ENCODE measurements at regions not wholly inside any gene's neighbourhood (a gene's known extent, or its start where the extent isn't known, plus 50 kb on each side); places are given as distances from the start of the nearest gene placed in this dataset.

- no peak overlapping the region for H3K27ac Mint-ChIP-seq (ENCODE audit: unreplicated experiment)
- H3K9me3 Mint-ChIP-seq (ENCODE audit: low read depth): no peaks in the 10 kb centered on the region
- no peak for DNase-seq (ENCODE audit: low spot score)
- no peaks in the 10 kb centered on the region for H3K36me3 Mint-ChIP-seq (ENCODE audit: low read depth)
- H3K4me3 Mint-ChIP-seq (ENCODE audit: unreplicated experiment): no peak overlapping the region
- no peak for TF ChIP-seq CTCF (IDR thresholded peaks at IDR 0.05)
- H3K27me3 Mint-ChIP-seq (ENCODE audit: low read depth): no peaks in the 10 kb centered on the region
- peaks cover 37% of the 10 kb centered on the region for H3K4me1 Mint-ChIP-seq (ENCODE audit: low read depth)
Observed at GRCh38 chr3:106813742-106814141, 563.5 kb upstream of the CCDC54 start.

GRCh38 chr3:106814231-106814630 lies 563.0 kb upstream of the CCDC54 start:
- no peak for TF ChIP-seq CTCF (IDR thresholded peaks at IDR 0.05)
- no peaks in the 10 kb centered on the region for H3K9me3 Mint-ChIP-seq (ENCODE audit: low read depth)
- H3K4me3 Mint-ChIP-seq (ENCODE audit: unreplicated experiment): no peak overlapping the region
- no peaks in the 10 kb centered on the region for H3K36me3 Mint-ChIP-seq (ENCODE audit: low read depth)
- DNase-seq (ENCODE audit: low spot score): no peak
- H3K27ac Mint-ChIP-seq (ENCODE audit: unreplicated experiment): no peak overlapping the region
- H3K27me3 Mint-ChIP-seq (ENCODE audit: low read depth): no peaks in the 10 kb centered on the region
- H3K4me1 Mint-ChIP-seq (ENCODE audit: low read depth): peaks cover 32% of the 10 kb centered on the region

DNA sequence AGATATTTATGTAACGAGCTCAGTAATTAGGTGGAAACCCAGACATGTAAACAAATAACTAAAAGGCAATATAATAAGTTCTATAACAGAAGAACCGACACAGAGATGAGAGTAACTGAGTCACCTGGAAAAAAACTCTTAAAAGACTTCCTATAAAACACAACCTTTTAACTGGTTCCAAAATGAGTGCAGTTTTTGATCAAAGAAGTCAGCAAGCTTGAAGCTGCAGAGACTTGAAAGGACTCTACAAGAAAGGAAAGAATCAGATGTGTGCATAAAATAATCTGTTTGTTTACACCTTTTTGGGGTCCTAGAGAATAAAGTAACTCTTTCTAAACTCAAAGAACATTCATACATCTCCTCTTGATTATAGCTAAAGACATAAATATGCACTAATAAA lies 560.4 kb upstream of the CCDC54 start:
- TF ChIP-seq CTCF (IDR thresholded peaks at IDR 0.05): no peak
- H3K4me3 Mint-ChIP-seq (ENCODE audit: unreplicated experiment): no peak overlapping the region
- H3K4me1 Mint-ChIP-seq (ENCODE audit: low read depth): peaks cover 12% of the 10 kb centered on the region
- DNase-seq (ENCODE audit: low spot score): no peak
- H3K9me3 Mint-ChIP-seq (ENCODE audit: low read depth): no peaks in the 10 kb centered on the region
- H3K36me3 Mint-ChIP-seq (ENCODE audit: low read depth): no peaks in the 10 kb centered on the region
- H3K27me3 Mint-ChIP-seq (ENCODE audit: low read depth): no peaks in the 10 kb centered on the region
- no peak overlapping the region for H3K27ac Mint-ChIP-seq (ENCODE audit: unreplicated experiment)

DNA sequence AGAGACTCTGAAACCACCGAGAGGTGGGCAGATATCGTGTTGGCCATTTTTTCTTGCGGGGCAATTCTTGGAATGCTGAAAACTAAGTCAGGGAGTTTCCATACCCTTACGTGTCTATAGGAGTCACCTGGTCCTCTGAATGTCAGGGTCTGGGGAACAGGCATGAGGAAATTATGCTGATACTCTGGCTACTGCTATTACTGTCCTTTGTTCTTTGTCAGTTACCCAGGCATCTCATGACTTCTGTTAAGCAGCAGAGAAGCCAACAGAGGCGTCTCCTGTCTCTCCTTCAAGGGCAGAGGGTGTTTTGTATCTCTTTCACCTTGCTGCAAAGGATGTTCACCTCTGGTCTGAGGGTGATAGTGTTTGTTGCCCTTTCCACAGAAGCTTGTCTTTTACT lies 559.5 kb upstream of the CCDC54 start:
- Mint-ChIP-seq H3K36me3 (ENCODE audit: low read depth) (no peaks in the 10 kb centered on the region), H3K9me3 (ENCODE audit: low read depth) (no peaks in the 10 kb centered on the region), H3K4me3 (ENCODE audit: unreplicated experiment) (no peak overlapping the region), H3K27me3 (ENCODE audit: low read depth) (no peaks in the 10 kb centered on the region), H3K4me1 (ENCODE audit: low read depth) (peaks cover 12% of the 10 kb centered on the region), H3K27ac (ENCODE audit: unreplicated experiment) (no peak overlapping the region)
- TF ChIP-seq CTCF (IDR thresholded peaks at IDR 0.05): no peak
- DNase-seq (ENCODE audit: low spot score): no peak

GRCh38 chr3:106819440-106819839 lies 557.8 kb upstream of the CCDC54 start:
- H3K4me1 Mint-ChIP-seq (ENCODE audit: low read depth): peaks cover 1% of the 10 kb centered on the region

More at GRCh38 chr3:106819440-106819839, 557.8 kb upstream of the CCDC54 start:
- no peak overlapping the region for H3K27ac Mint-ChIP-seq (ENCODE audit: unreplicated experiment)
- no peak overlapping the region for H3K4me3 Mint-ChIP-seq (ENCODE audit: unreplicated experiment)
- no peak for TF ChIP-seq CTCF (IDR thresholded peaks at IDR 0.05)
- no peak for DNase-seq (ENCODE audit: low spot score)
- H3K9me3 Mint-ChIP-seq (ENCODE audit: low read depth): no peaks in the 10 kb centered on the region
- H3K36me3 Mint-ChIP-seq (ENCODE audit: low read depth): no peaks in the 10 kb centered on the region
- no peaks in the 10 kb centered on the region for H3K27me3 Mint-ChIP-seq (ENCODE audit: low read depth)

Measured in chondrocyte (in vitro differentiated cells).